Common myeloid progenitor, CD34-positive (primary cell): ENCODE measurements at regions not wholly inside any gene's neighbourhood (a gene's known extent, or its start where the extent isn't known, plus 50 kb on each side); places are given as distances from the start of the nearest gene placed in this dataset.

Source experiments
- CTCF ChIA-PET: fragments of 350-600 bp; sonication (Branson Sonifier 250); formaldehyde crosslinking; loops from one replicate; lab custom pipeline; 2021; ENCODE audit warnings: antibody characterized with exemption; lab: Charles Lee
- POLR2A ChIA-PET: fragments of 350-600 bp; sonication (Branson Sonifier 250); formaldehyde crosslinking; loops from one replicate; lab custom pipeline; 2021; ENCODE audit warnings: antibody characterized with exemption; lab: Charles Lee
- DNase-seq, 3 donors: peaks; one replicate each; pipeline versions ENCODE4 v3.0.0 to v3.0.0-alpha.2; 2013
- H3K27ac ChIP-seq, 2 experiments: 1 replicate in 1 of 2; 2 replicates in 1 of 2; pipeline ENCODE4 v1.7.0; 2013; ENCODE audit warnings: inconsistent platforms in 2 of 2, low read length in 2 of 2, mild to moderate bottlenecking in 2 of 2, low read depth in 1 of 2, moderate library complexity in 1 of 2; ENCODE audit not compliant: severe bottlenecking in 2 of 2, insufficient read depth in 1 of 2, poor library complexity in 1 of 2
- H3K27me3 ChIP-seq, 5 experiments: replicated peaks in 2 of 5; 1 replicate in 3 of 5; 2 replicates in 2 of 5; pipeline versions ENCODE4 v1.6.1 to v1.7.0; 2013; ENCODE audit warnings: low read length in 4 of 5, mild to moderate bottlenecking in 2 of 5, moderate library complexity in 2 of 5, inconsistent platforms in 1 of 5; ENCODE audit not compliant: insufficient read depth in 5 of 5, control insufficient read depth in 4 of 5
- H3K36me3 ChIP-seq, 4 experiments: 1 replicate in 2 of 4; 2 replicates in 2 of 4; pipeline versions ENCODE4 v1.6.1 to v1.7.0; 2013; ENCODE audit warnings: low read length in 3 of 4, control low read depth in 1 of 4, mild to moderate bottlenecking in 1 of 4; ENCODE audit not compliant: control insufficient read depth in 4 of 4, insufficient read depth in 4 of 4
- H3K4me1 ChIP-seq, 4 experiments: 1 replicate in 3 of 4; 2 replicates in 1 of 4; pipeline versions ENCODE4 v1.6.1 to v1.7.1; 2013; ENCODE audit warnings: low read length in 3 of 4, mild to moderate bottlenecking in 3 of 4, control low read depth in 1 of 4, inconsistent platforms in 1 of 4, moderate library complexity in 1 of 4; ENCODE audit not compliant: control insufficient read depth in 4 of 4, insufficient read depth in 4 of 4; ENCODE audit errors: control extremely low read depth in 1 of 4
- H3K4me3 ChIP-seq, 7 experiments: 1 replicate in 4 of 7; 2 replicates in 3 of 7; pipeline versions ENCODE4 v1.5.1 to v1.7.0; 2013; ENCODE audit warnings: mild to moderate bottlenecking in 7 of 7, low read length in 6 of 7, moderate library complexity in 6 of 7, inconsistent platforms in 2 of 7, low read depth in 2 of 7, control low read depth in 1 of 7; ENCODE audit not compliant: insufficient read depth in 4 of 7, control insufficient read depth in 1 of 7; ENCODE audit errors: extremely low read depth in 1 of 7
- H3K9me3 ChIP-seq, 5 experiments: 1 replicate in 4 of 5; 2 replicates in 1 of 5; pipeline versions ENCODE4 v1.6.1 to v1.7.1; 2013; ENCODE audit warnings: low read length in 4 of 5, mild to moderate bottlenecking in 2 of 5, inconsistent platforms in 1 of 5, low read depth in 1 of 5, moderate library complexity in 1 of 5; ENCODE audit not compliant: control insufficient read depth in 4 of 5, insufficient read depth in 2 of 5; ENCODE audit errors: control extremely low read depth in 1 of 5
- WGBS: methylation state at CpG from one replicate; pipeline ENCODE4 v1.1.5; 2013; ENCODE audit not compliant: insufficient coverage; 5-methylcytosine and 5-hydroxymethylcytosine counted together

DNA sequence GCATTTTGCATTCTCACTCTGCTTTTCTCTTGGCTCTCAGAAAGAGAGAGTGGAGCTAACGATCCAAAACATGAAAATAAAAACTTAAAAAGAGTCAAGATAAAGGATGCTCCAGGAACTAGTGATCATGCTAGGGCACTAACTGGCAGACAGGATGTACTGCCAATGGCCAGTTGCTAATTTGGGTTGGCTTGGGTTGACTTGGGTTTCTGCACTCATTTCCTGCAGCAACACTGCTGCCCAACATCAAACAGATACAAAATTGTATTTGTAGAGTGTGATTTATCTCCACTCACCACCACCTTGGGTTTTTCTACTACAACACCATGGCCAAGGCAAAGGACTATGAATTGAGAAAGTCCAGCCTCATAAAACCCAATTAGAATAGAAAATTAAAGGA lies 662.3 kb upstream of the PTBP2 start:
- CTCF ChIA-PET = no interaction called here
- WGBS = 89% methylated on average over 1 of the region's 1 CpG
- Histone ChIP-seq H3K27ac (no peak overlapping the region), H3K4me3 (no peak overlapping the region), H3K36me3 (no peaks in the 10 kb centered on the region), H3K27me3 (no peaks in the 10 kb centered on the region), H3K9me3 (peaks cover 0 to 2% (median 0%) of the 10 kb centered on the region in 5 experiments), H3K4me1 (no peaks in the 10 kb centered on the region)
- POLR2A ChIA-PET = no interaction called here
- no peak for DNase-seq

DNA sequence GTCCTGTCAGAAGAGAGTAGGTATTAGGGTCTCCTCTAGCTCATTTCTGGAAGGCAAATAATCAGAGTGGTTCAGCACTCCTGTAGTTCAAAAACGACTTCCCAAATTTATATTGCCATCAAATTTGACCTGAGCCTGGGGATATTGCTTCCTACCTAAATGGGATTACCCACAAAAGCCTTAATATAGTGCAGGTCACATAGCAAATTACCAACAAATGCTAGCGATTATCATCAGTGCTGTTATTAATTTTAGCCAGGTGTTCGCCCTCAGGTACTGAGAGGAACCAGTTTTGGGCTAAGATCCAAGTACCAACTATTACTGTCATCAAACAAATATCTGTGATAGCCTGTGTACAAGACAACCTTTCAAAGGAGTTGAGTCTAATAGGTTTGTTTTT lies 661.8 kb upstream of the PTBP2 start:
- H3K4me3 ChIP-seq = no peak overlapping the region
- H3K36me3 ChIP-seq = no peaks in the 10 kb centered on the region
- no peak for DNase-seq
- no peaks in the 10 kb centered on the region for H3K27me3 ChIP-seq
- no peaks in the 10 kb centered on the region for H3K4me1 ChIP-seq
- H3K9me3 ChIP-seq = peaks cover 0 to 2% (median 0%) of the 10 kb centered on the region in 5 experiments
- H3K27ac ChIP-seq = no peak overlapping the region
- WGBS = 79% methylated on average over 3 of the region's 3 CpGs
- ChIA-PET CTCF (no interaction called here), POLR2A (no interaction called here)

- Histone ChIP-seq H3K4me1 (no peaks in the 10 kb centered on the region), H3K27me3 (no peaks in the 10 kb centered on the region), H3K9me3 (peaks cover 0 to 2% (median 0%) of the 10 kb centered on the region in 5 experiments), H3K36me3 (no peaks in the 10 kb centered on the region), H3K27ac (no peak overlapping the region), H3K4me3 (no peak overlapping the region)
- POLR2A ChIA-PET = no interaction called here
- CTCF ChIA-PET = no interaction called here
- WGBS = 90% methylated on average over 6 of the region's 6 CpGs
- no peak for DNase-seq
These were observed 661.0 kb upstream of the PTBP2 start for GRCh38 chr1:96060621-96061020.

DNA sequence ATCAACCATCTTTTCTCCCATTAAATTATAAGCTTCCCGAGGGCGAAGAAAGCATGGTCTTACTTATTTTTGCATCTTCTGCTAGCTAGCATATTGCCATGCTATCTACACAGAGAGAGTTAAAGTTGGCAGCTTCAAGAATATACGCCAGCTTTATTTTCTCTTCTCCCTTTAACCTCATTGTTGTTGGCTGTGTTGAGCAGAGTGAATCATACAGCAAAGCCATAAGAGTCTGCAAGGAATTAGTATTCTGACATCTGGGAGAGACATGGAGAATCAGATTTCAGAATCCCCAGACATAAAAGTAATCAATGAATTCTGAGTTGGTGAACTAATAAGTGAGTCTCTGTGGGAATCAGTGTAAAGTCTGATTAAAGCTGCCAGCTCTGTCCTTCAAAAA lies 649.6 kb upstream of the PTBP2 start:
- no peak overlapping the region for H3K27ac ChIP-seq
- no peak for DNase-seq
- H3K4me1 ChIP-seq = peaks cover 0 to 2% (median 0%) of the 10 kb centered on the region in 4 experiments
- no peaks in the 10 kb centered on the region for H3K9me3 ChIP-seq
- POLR2A ChIA-PET = interaction anchor here (0.6 kb wide), 1 partner anchor 101 kb away, joined by 3 read pairs; no protein-coding TSS in a partner anchor
- 100% methylated on average over 1 of the region's 3 CpGs for WGBS
- no peaks in the 10 kb centered on the region for H3K36me3 ChIP-seq
- CTCF ChIA-PET = no interaction called here
- peaks cover 0 to 5% (median 0%) of the 10 kb centered on the region in 5 experiments for H3K27me3 ChIP-seq
- H3K4me3 ChIP-seq = no peak overlapping the region

DNA sequence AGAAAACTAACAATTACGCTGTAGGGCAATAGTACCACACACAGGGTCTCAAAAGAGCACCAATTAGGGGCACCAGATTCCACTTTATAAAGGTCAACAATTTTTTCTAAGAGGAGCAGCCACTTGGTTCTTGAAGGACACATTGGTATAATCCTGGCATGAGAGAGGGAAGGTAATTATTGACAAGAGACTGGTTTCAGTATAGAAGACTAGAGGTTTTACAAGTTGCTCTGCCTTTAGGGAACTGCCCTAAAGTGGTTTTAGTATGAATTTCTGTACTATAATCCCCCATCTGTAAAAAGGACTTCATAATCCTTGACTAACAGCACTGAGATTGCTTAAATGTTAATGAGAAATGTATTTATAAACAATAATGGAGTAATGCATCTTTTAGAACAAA lies 648.5 kb upstream of the PTBP2 start:
- H3K4me3 ChIP-seq = no peak overlapping the region
- no peaks in the 10 kb centered on the region for H3K36me3 ChIP-seq

GRCh38 chr1:96074422-96074821 lies 647.2 kb upstream of the PTBP2 start:
- H3K27ac ChIP-seq = no peak overlapping the region
- H3K9me3 ChIP-seq = no peaks in the 10 kb centered on the region
- POLR2A ChIA-PET = no interaction called here
- peaks cover 0 to 2% (median 0%) of the 10 kb centered on the region in 4 experiments for H3K4me1 ChIP-seq
- H3K27me3 ChIP-seq = peaks cover 0 to 5% (median 0%) of the 10 kb centered on the region in 5 experiments
- H3K4me3 ChIP-seq = no peak overlapping the region
- CTCF ChIA-PET = no interaction called here
- WGBS = 40% methylated on average over 1 of the region's 2 CpGs
- DNase-seq = no peak
- no peaks in the 10 kb centered on the region for H3K36me3 ChIP-seq

More for the DNA sequence above, 648.5 kb upstream of the PTBP2 start:
- Histone ChIP-seq H3K27me3 (peaks cover 0 to 5% (median 0%) of the 10 kb centered on the region in 5 experiments), H3K4me1 (peaks cover 0 to 2% (median 0%) of the 10 kb centered on the region in 4 experiments), H3K9me3 (no peaks in the 10 kb centered on the region), H3K27ac (no peak overlapping the region)
- WGBS = 89% methylated on average over 1 of the region's 1 CpG
- CTCF ChIA-PET = no interaction called here
- POLR2A ChIA-PET = no interaction called here
- no peak for DNase-seq

DNA sequence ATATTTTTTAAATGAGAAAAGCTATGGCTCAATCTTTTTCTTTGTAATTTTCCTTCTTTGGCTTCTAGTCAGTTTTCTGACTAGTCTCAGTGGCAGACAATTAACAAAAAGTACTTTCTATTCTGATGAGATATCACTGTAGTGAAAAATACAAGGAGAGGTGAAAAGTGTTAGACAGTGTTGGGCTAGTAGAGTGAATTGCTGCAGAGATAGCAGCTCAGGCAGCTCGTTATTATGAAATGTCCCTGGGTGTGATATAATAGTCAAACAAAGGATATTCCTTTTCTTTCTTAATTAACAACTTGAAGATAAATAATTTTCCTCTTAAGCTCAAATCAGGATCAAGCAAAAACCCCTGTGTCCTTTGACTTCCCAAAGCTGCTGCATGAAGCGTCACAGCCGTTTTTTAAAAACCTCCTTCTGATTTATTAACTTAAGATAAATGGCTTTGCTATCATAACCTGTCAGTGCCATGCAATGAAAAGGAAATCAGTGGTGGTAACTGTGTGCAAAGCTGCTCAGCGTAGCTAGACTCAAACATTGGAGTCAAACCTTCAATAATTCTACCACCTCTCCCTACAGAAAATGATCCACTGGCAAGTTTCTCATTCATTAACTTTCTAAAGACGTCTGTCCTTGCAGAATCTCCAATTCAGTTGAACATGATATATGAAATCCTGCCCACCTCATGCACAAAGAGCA lies 646.6 kb upstream of the PTBP2 start:
- Histone ChIP-seq H3K27me3 (peaks cover 0 to 5% (median 0%) of the 10 kb centered on the region in 5 experiments), H3K9me3 (no peaks in the 10 kb centered on the region), H3K4me3 (no peak overlapping the region), H3K4me1 (peaks cover 0 to 2% (median 0%) of the 10 kb centered on the region in 4 experiments), H3K27ac (no peak overlapping the region), H3K36me3 (no peaks in the 10 kb centered on the region)
- no peak for DNase-seq
- CTCF ChIA-PET = no interaction called here
- 17% methylated on average over 1 of the region's 5 CpGs for WGBS
- POLR2A ChIA-PET = no interaction called here
